DND-41 (cell line): ENCODE measurements at regions not wholly inside any gene's neighbourhood (a gene's known extent, or its start where the extent isn't known, plus 50 kb on each side); places are given as distances from the start of the nearest gene placed in this dataset.

Source experiments
- ATAC-seq: fragments of 200-7000 bp; cut with Tn5 transposase; 3 replicates; pipeline ENCODE4 v1.9.1; 2021; ENCODE audit warnings: low read depth; ENCODE audit not compliant: insufficient read depth
- DNase-seq: peaks from one replicate; pipeline ENCODE4 v3.0.0-alpha.2; 2020
- H2AFZ ChIP-seq: 2 replicates; pipeline ENCODE4 v1.6.0; 2012; ENCODE audit warnings: low read depth, low read length
- H3K27ac ChIP-seq: 2 replicates; pipeline ENCODE4 v1.5.1; 2012; ENCODE audit warnings: low read length, inconsistent platforms
- H3K27me3 ChIP-seq: fragments of 200-600 bp; sonication (generic); 2 replicates; pipeline ENCODE4 v1.6.0; 2012; ENCODE audit warnings: low read length, mild to moderate bottlenecking, inconsistent platforms; ENCODE audit not compliant: insufficient read depth, poor library complexity
- H3K36me3 ChIP-seq: 2 replicates; pipeline ENCODE4 v1.5.1; 2012; ENCODE audit warnings: low read length, inconsistent platforms; ENCODE audit not compliant: insufficient read depth
- H3K4me1 ChIP-seq: 2 replicates; pipeline ENCODE4 v1.5.1; 2012; ENCODE audit warnings: mild to moderate bottlenecking, low read length; ENCODE audit not compliant: insufficient read depth
- H3K4me2 ChIP-seq: 2 replicates; pipeline ENCODE4 v1.6.0; 2012; ENCODE audit warnings: mild to moderate bottlenecking, moderate library complexity, low read length, inconsistent platforms; ENCODE audit not compliant: insufficient read depth
- H3K4me3 ChIP-seq, 2 experiments: fragments of 200-600 bp in 1 of 2; shearing (Covaris generic) in 1 of 2; 2 replicates each; pipeline ENCODE4 v1.5.1; 2012 to 2016; ENCODE audit warnings: inconsistent platforms in 2 of 2, low read length in 2 of 2, mild to moderate bottlenecking in 2 of 2, low read depth in 1 of 2, moderate library complexity in 1 of 2
- H3K79me2 ChIP-seq: 2 replicates; pipeline ENCODE4 v1.6.0; 2012; ENCODE audit warnings: low read length, inconsistent platforms; ENCODE audit not compliant: insufficient read depth
- H3K9ac ChIP-seq: 2 replicates; pipeline ENCODE4 v1.6.0; 2012; ENCODE audit warnings: low read depth, mild to moderate bottlenecking, inconsistent platforms, low read length, moderate library complexity
- H3K9me3 ChIP-seq: 2 replicates; pipeline ENCODE4 v1.5.1; 2012; ENCODE audit warnings: low read length, moderate library complexity, mild to moderate bottlenecking, inconsistent platforms; ENCODE audit not compliant: insufficient read depth, severe bottlenecking
- H4K20me1 ChIP-seq: 2 replicates; pipeline ENCODE4 v1.6.0; 2012; ENCODE audit warnings: low read length; ENCODE audit not compliant: insufficient read depth
- CTCF ChIP-seq: IDR thresholded peaks from 2 replicates; pipeline ENCODE4 v1.5.1; 2012; ENCODE audit warnings: borderline replicate concordance, low read length, moderate library complexity, mild to moderate bottlenecking; ENCODE audit not compliant: poor library complexity, severe bottlenecking; ENCODE audit errors: extremely low read depth
- EZH2 ChIP-seq: IDR thresholded peaks from 3 replicates; pipeline ENCODE4 v1.6.1; 2012; ENCODE audit warnings: borderline replicate concordance, low read depth, mild to moderate bottlenecking, moderate library complexity, low read length, inconsistent platforms; ENCODE audit not compliant: severe bottlenecking

DNA sequence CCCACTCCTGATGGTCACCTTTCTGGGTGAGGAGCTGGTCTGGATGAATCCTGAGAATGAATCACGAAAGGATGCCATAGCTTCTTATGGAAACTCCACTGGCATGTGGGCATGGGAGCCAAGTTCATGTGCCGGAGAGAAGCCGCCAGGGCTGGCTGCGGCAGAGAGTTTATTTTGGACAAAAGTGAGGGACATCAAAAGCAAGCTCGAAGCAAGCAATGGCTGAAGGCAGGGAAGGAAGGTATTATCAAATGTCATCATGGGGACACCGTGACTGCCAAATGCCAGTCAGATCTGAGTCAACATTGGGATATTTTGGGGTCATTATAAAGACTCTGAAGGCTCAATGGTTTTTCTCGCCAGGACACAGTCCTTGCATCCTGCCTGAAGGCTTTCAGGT, 249.1 kb downstream of the QKI start:
- Histone ChIP-seq H3K36me3 (no peaks in the 10 kb centered on the region), H4K20me1 (no peaks in the 10 kb centered on the region), H3K4me3 (no peak overlapping the region), H3K79me2 (no peaks in the 10 kb centered on the region), H3K4me2 (no peak overlapping the region), H2AFZ (no peak overlapping the region), H3K9me3 (peaks cover 6% of the 10 kb centered on the region), H3K27me3 (no peaks in the 10 kb centered on the region), H3K4me1 (no peaks in the 10 kb centered on the region), H3K27ac (no peak overlapping the region), H3K9ac (no peak overlapping the region)
- TF ChIP-seq EZH2, result no peak
- TF ChIP-seq CTCF, result no peak
- ATAC-seq, result no peak
- DNase-seq, result no peak

DNA sequence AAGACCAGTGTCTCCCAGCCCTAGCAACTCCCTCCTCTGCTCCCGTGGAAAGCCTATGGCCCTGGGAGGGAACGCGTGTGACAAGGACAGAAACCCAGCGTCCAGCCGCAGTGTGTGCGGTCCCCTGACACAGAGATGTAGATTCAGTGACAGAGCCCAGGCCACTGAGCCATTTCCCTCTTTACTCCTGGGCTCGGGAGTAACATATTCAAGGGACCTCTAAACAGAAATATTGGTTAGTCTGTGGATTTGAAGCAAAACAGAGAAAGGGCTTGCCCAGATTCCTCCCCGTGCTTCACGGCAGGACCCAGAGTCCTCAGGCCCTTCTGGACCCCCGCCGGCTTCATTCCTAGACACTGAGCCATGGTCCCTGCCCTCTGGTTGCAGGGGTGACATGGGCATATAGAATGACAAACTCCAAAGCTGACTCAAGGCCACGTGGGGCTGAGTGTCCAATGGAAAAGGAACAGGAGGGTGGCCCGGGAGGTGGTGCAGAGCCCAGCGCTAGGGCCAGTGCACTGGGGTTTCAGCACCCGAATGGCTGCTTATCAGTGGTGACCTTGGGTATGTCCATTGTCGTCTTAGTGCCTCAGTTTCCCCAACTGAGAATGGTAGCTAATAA, 248.2 kb downstream of the QKI start:
- no peak overlapping the region for H3K4me3 ChIP-seq
- H3K4me2 ChIP-seq, result no peak overlapping the region
- H3K9me3 ChIP-seq, result peaks cover 6% of the 10 kb centered on the region
- H2AFZ ChIP-seq, result no peak overlapping the region
- TF ChIP-seq EZH2 (no peak), CTCF (no peak)
- ATAC-seq (no peak), DNase-seq (no peak)
- no peaks in the 10 kb centered on the region for H3K79me2 ChIP-seq
- no peak overlapping the region for H3K9ac ChIP-seq
- no peaks in the 10 kb centered on the region for H4K20me1 ChIP-seq
- H3K27me3 ChIP-seq, result no peaks in the 10 kb centered on the region
- H3K27ac ChIP-seq, result no peak overlapping the region
- H3K4me1 ChIP-seq, result no peaks in the 10 kb centered on the region
- no peaks in the 10 kb centered on the region for H3K36me3 ChIP-seq

GRCh38 chr6:163661272-163661671, 246.8 kb downstream of the QKI start:
- H4K20me1 ChIP-seq, result no peaks in the 10 kb centered on the region
- no peaks in the 10 kb centered on the region for H3K79me2 ChIP-seq
- no peak for DNase-seq
- no peak overlapping the region for H3K4me2 ChIP-seq
- ATAC-seq, result no peak
- H3K9me3 ChIP-seq, result peaks cover 6% of the 10 kb centered on the region
- no peaks in the 10 kb centered on the region for H3K4me1 ChIP-seq
- no peak overlapping the region for H2AFZ ChIP-seq
- no peak overlapping the region for H3K27ac ChIP-seq
- no peak overlapping the region for H3K9ac ChIP-seq
- no peak for TF ChIP-seq CTCF
- no peak for TF ChIP-seq EZH2
- no peaks in the 10 kb centered on the region for H3K36me3 ChIP-seq
- H3K4me3 ChIP-seq, result no peak overlapping the region
- no peaks in the 10 kb centered on the region for H3K27me3 ChIP-seq
